ENCODE measurements at regions not wholly inside any gene's neighbourhood (a gene's known extent, or its start where the extent isn't known, plus 50 kb on each side); places are given as distances from the start of the nearest gene placed in this dataset.

GRCh38 chr4:120509719-120510118 lies 412.8 kb downstream of the PRDM5 start:
- no peak for TF ChIP-seq POLR2A (IDR thresholded peaks at IDR 0.05; ENCODE audit: low read length)
- TF ChIP-seq GATA1 (IDR thresholded peaks at IDR 0.05; ENCODE audit: low read depth, low read length): no peak
